AG04450 (cell line): ENCODE measurements at regions not wholly inside any gene's neighbourhood (a gene's known extent, or its start where the extent isn't known, plus 50 kb on each side); places are given as distances from the start of the nearest gene placed in this dataset.
"Not testable (repeated sequence)": the region's sequence is repeated elsewhere in the genome, so short reads cannot be mapped to it uniquely, and the experiment has no call there.

Experiments
- CTCF ChIA-PET: fragments of 300-600, 350-600 bp; formaldehyde crosslinking; extraction: SDS; loops from one replicate; lab custom pipeline; 2022; ENCODE audit warnings: antibody characterized with exemption, inconsistent platforms; lab: Charles Lee
- POLR2A ChIA-PET: fragments of 350-600 bp; formaldehyde crosslinking; extraction: SDS; loops from one replicate; lab custom pipeline; 2021; ENCODE audit warnings: antibody characterized with exemption, inconsistent platforms; lab: Yijun Ruan, JAX
- DNase-seq: peaks from one replicate; pipeline ENCODE4 v3.0.0-alpha.2; 2011; ENCODE audit warnings: low read depth, low spot score
- H3K27ac ChIP-seq: one replicate; pipeline ENCODE4 v1.5.1; 2012; ENCODE audit warnings: low read depth, low read length, control low read depth
- H3K27me3 ChIP-seq: one replicate; pipeline ENCODE4 v1.6.0; 2012; ENCODE audit warnings: low read length; ENCODE audit not compliant: control insufficient read depth, insufficient read depth
- H3K4me3 ChIP-seq: 2 replicates; pipeline ENCODE4 v1.5.1; 2011; ENCODE audit warnings: mild to moderate bottlenecking, low read depth, low read length, control low read depth
- H3K9me3 ChIP-seq: 2 replicates; pipeline ENCODE4 v1.5.1; 2012; ENCODE audit warnings: low read length; ENCODE audit not compliant: control insufficient read depth, insufficient read depth
- CTCF ChIP-seq: IDR thresholded peaks from 2 replicates; pipeline ENCODE4 v1.5.1; 2011; ENCODE audit warnings: low read depth, low read length, control low read depth, inconsistent platforms

DNA sequence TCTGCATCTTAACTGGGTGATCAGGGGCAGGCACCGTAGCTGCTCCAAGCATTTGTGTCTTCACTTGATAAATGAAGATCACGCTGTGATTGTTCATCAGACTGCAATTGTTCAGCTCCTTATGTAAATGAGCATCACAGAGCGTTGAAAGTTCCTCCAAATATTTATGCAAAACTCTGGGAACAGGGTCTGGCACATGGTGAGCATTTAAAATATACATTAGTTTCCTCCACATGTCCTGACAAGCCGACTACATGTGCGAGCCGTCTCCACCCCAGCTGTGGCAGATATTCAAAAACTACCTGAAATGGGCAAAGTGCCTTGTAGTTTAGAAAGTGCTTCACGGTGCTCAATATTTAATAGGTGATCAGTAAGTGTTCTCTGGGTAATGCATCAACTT lies 175.1 kb upstream of the ID2 start:
- Histone ChIP-seq H3K9me3 (peaks cover 14% of the 10 kb centered on the region), H3K27ac (no peak overlapping the region), H3K27me3 (peaks cover 12% of the 10 kb centered on the region), H3K4me3 (no peak overlapping the region)
- ChIA-PET POLR2A (no interaction called here), CTCF (no interaction called here)
- no peak for TF ChIP-seq CTCF
- DNase-seq: no peak

DNA sequence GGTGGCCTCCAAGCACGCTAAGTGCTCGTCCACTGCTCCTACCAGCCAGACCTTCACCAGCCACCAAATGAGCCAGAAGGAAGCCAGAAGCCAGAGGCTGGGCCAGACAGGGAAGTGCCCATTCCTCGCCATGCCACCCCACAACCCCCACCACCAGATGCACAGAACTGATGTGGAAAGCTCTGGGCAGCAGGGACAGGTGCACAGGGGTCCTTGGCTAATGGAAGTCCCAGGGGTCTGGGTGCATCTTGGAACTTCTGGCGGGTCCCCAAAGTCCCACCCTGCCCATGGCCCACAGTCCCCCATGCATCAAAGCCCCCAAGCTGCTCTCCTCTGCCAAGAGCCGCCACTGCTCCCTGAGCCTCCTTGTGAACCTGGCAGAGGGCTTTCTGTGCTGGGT lies 173.1 kb upstream of the ID2 start:
- peaks cover 14% of the 10 kb centered on the region for H3K9me3 ChIP-seq
- CTCF ChIA-PET: no interaction called here
- POLR2A ChIA-PET: no interaction called here
- no peak for DNase-seq
- H3K4me3 ChIP-seq: no peak overlapping the region
- no peak overlapping the region for H3K27ac ChIP-seq
- peaks cover 7% of the 10 kb centered on the region for H3K27me3 ChIP-seq
- no peak for TF ChIP-seq CTCF

DNA sequence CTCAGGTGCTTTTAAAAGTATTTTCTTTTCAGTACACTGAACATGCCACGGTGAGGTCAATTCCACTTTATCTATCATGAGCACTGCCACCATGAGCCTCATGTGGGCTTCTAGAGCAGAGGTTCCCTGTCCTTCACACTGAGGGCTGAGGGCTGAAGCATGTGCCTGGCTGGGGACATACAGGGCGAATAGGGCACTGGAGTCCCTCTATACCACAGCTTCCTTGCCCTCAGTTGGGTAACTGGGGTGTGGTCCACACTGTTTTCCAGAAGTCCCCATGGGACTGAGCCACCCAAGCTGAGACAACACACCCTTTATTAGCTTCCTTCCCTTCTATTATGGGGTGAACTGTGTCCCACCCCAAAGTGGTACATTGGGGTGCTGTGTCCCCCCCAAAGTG lies 172.2 kb upstream of the ID2 start:
- peaks cover 14% of the 10 kb centered on the region for H3K9me3 ChIP-seq
- no peak overlapping the region for H3K4me3 ChIP-seq
- DNase-seq: no peak
- CTCF ChIA-PET: no interaction called here
- no peak overlapping the region for H3K27ac ChIP-seq
- TF ChIP-seq CTCF: no peak
- POLR2A ChIA-PET: no interaction called here
- H3K27me3 ChIP-seq: peaks cover 4% of the 10 kb centered on the region

DNA sequence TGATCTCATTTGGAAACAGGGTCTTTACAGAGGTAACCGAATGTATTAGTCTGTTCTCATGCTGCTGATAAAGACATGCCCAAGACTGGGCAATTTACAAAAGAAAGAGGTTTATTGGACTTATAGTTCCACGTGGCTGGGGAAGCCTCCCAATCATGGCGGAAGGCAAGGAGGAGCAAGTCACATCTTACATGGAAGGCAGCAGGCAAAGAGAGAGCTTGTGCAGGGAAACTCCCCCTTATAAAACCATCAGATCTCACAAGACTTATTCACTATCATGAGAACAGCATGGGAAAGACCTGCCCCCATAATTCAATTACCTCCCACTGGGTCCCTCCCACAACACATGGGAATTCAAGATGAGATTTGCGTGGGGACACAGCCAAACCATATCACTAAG lies 171.8 kb upstream of the ID2 start:
- H3K4me3 ChIP-seq, H3K27me3 ChIP-seq, DNase-seq, POLR2A ChIA-PET, CTCF ChIA-PET, H3K27ac ChIP-seq: not testable (repeated sequence)
- H3K9me3 ChIP-seq: peaks cover 14% of the 10 kb centered on the region

DNA sequence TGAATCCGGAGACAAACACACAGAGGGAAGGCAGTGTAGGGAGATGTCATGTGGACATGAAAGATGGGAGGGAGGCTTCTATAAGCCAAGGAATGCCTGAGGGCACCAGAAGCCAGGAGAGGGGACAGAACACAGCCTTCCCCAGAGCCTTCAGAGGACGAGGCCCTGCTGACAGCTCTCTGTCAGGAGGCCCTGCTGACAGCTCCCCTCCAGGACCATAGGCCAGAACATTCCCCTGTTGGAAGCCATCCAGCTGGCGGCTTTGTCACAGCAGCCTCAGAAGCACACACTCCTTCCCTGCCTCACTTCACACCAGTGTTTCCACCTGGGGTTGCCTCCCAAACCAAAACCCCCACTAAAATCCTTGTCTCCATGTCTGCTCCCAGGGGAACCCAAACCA lies 171.3 kb upstream of the ID2 start:
- no peak for DNase-seq
- Histone ChIP-seq H3K4me3 (no peak overlapping the region), H3K27ac (no peak overlapping the region), H3K9me3 (peaks cover 14% of the 10 kb centered on the region), H3K27me3 (peaks cover 4% of the 10 kb centered on the region)
- ChIA-PET CTCF (no interaction called here), POLR2A (no interaction called here)
- no peak for TF ChIP-seq CTCF
